GM12891 (cell line): ENCODE measurements at regions not wholly inside any gene's neighbourhood (a gene's known extent, or its start where the extent isn't known, plus 50 kb on each side); places are given as distances from the start of the nearest gene placed in this dataset.

Experiments used
- PAX5 ChIP-seq: IDR thresholded peaks from 2 replicates; pipeline ENCODE4 v1.6.1; 2011; ENCODE audit warnings: low read length, moderate library complexity, mild to moderate bottlenecking; ENCODE audit not compliant: insufficient read depth, severe bottlenecking
- POLR2A ChIP-seq: IDR thresholded peaks from 2 replicates; pipeline ENCODE4 v1.6.1; 2011; ENCODE audit warnings: low read depth, low read length, control low read depth
- POLR2AphosphoS5 ChIP-seq: IDR thresholded peaks from 2 replicates; pipeline ENCODE4 v1.6.1; 2011; ENCODE audit warnings: low read depth, low read length, control low read depth
- TAF1 ChIP-seq: IDR thresholded peaks from 2 replicates; pipeline ENCODE4 v1.6.1; 2011; ENCODE audit warnings: low read depth, low read length, control low read depth

- TF ChIP-seq POLR2A (no peak), TAF1 (no peak), POLR2AphosphoS5 (no peak), PAX5 (no peak)
These were observed 327.3 kb upstream of the MARCKS start for GRCh38 chr6:113529879-113530278.
